SK-N-SH treated with all-trans-retinoic acid at 6 μM for 48 hours (cell line): ENCODE measurements at regions not wholly inside any gene's neighbourhood (a gene's known extent, or its start where the extent isn't known, plus 50 kb on each side); places are given as distances from the start of the nearest gene placed in this dataset.

ENCODE experiments used
- BACH2 ChIP-seq: fragments of 250-450 bp; sonication (Bioruptor Pico); IDR thresholded peaks from 2 replicates; pipeline ENCODE4 v1.9.0; 2021; ENCODE audit warnings: mild to moderate bottlenecking, borderline replicate concordance
- CREB5 ChIP-seq: fragments of 250-450 bp; sonication (Bioruptor Pico); IDR thresholded peaks from 2 replicates; pipeline ENCODE4 v1.5.1; 2020; ENCODE audit warnings: low read depth, mild to moderate bottlenecking, moderate library complexity
- CSRNP3 ChIP-seq: fragments of 250-450 bp; sonication (Bioruptor Pico); IDR thresholded peaks from 2 replicates; pipeline ENCODE4 v1.5.1; 2021; ENCODE audit warnings: mild to moderate bottlenecking, moderate library complexity
- GLIS3 ChIP-seq: fragments of 250-450 bp; sonication (Bioruptor Pico); IDR thresholded peaks from 2 replicates; pipeline ENCODE4 v1.5.0; 2020; ENCODE audit warnings: mild to moderate bottlenecking, moderate library complexity
- OSR1 ChIP-seq: fragments of 250-450 bp; sonication (Bioruptor Pico); IDR thresholded peaks from 2 replicates; pipeline ENCODE4 v1.8.0; 2022; ENCODE audit warnings: moderate library complexity, mild to moderate bottlenecking, inconsistent platforms
- RARB ChIP-seq: fragments of 250-450 bp; sonication (Bioruptor Pico); IDR thresholded peaks from 2 replicates; pipeline ENCODE4 v1.8.0; 2021; ENCODE audit warnings: mild to moderate bottlenecking, moderate library complexity
- TOX ChIP-seq: fragments of 250-450 bp; sonication (Bioruptor Pico); IDR thresholded peaks from 2 replicates; pipeline ENCODE4 v1.8.0; 2021; ENCODE audit warnings: mild to moderate bottlenecking, moderate library complexity, borderline replicate concordance
- ZC3H10 ChIP-seq: fragments of 250-450 bp; sonication (Bioruptor Pico); IDR thresholded peaks from 2 replicates; pipeline ENCODE4 v1.5.1; 2021; ENCODE audit warnings: mild to moderate bottlenecking, moderate library complexity
- ZFP3 ChIP-seq: fragments of 250-450 bp; sonication (Bioruptor Pico); IDR thresholded peaks from 2 replicates; pipeline ENCODE4 v1.5.0; 2020; ENCODE audit warnings: mild to moderate bottlenecking, moderate library complexity
- TF ChIP-seq, protein P1 (sequence below): fragments of 250-450 bp; sonication (Bioruptor Pico); IDR thresholded peaks from 2 replicates; pipeline ENCODE4 v1.8.0; 2020; ENCODE audit warnings: mild to moderate bottlenecking, moderate library complexity, borderline replicate concordance

GRCh38 chr15:52876991-52877663 lies 87.0 kb upstream of the ONECUT1 start:
- no peak for TF ChIP-seq BACH2 (CRISPR knock-in tag)
- no peak for TF ChIP-seq GLIS3 (CRISPR knock-in tag)
- TF ChIP-seq RARB (CRISPR knock-in tag): no peak
- TF ChIP-seq, protein P1, sequence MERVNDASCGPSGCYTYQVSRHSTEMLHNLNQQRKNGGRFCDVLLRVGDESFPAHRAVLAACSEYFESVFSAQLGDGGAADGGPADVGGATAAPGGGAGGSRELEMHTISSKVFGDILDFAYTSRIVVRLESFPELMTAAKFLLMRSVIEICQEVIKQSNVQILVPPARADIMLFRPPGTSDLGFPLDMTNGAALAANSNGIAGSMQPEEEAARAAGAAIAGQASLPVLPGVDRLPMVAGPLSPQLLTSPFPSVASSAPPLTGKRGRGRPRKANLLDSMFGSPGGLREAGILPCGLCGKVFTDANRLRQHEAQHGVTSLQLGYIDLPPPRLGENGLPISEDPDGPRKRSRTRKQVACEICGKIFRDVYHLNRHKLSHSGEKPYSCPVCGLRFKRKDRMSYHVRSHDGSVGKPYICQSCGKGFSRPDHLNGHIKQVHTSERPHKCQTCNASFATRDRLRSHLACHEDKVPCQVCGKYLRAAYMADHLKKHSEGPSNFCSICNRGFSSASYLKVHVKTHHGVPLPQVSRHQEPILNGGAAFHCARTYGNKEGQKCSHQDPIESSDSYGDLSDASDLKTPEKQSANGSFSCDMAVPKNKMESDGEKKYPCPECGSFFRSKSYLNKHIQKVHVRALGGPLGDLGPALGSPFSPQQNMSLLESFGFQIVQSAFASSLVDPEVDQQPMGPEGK: no peak
- TF ChIP-seq ZFP3 (CRISPR knock-in tag): no peak
- no peak for TF ChIP-seq TOX (CRISPR knock-in tag)
- TF ChIP-seq CREB5: no peak
- no peak for TF ChIP-seq CSRNP3 (CRISPR knock-in tag)
- no peak for TF ChIP-seq OSR1 (CRISPR knock-in tag)
- TF ChIP-seq ZC3H10 (CRISPR knock-in tag): no peak
